Mucosa of descending colon (tissue), 3 donors: ENCODE measurements at regions not wholly inside any gene's neighbourhood (a gene's known extent, or its start where the extent isn't known, plus 50 kb on each side); places are given as distances from the start of the nearest gene placed in this dataset.
"Not testable (repeated sequence)": the region's sequence is repeated elsewhere in the genome, so short reads cannot be mapped to it uniquely, and the experiment has no call there.

Source experiments
- ATAC-seq: fragments of 200-7000 bp; cut with Tn5 transposase; one replicate; pipeline ENCODE4 v1.9.1; 2020; ENCODE audit warnings: mild to moderate bottlenecking, moderate library complexity
- DNase-seq, 3 donors: peaks; one replicate each; pipeline ENCODE4 v3.0.0-alpha.2; 2020
- H3K36me3 ChIP-seq: fragments of 200-600 bp; one replicate; pipeline ENCODE4 v1.8.0; 2021; ENCODE audit warnings: low read depth, mild to moderate bottlenecking
- H3K4me1 ChIP-seq: fragments of 200-600 bp; one replicate; pipeline ENCODE4 v1.8.0; 2021; ENCODE audit warnings: low read depth, mild to moderate bottlenecking
- H3K4me3 ChIP-seq: fragments of 200-600 bp; one replicate; pipeline ENCODE4 v1.8.0; 2021; ENCODE audit warnings: mild to moderate bottlenecking
- H3K9me3 ChIP-seq: fragments of 200-600 bp; one replicate; pipeline ENCODE4 v1.8.0; 2021; ENCODE audit warnings: mild to moderate bottlenecking
- CTCF ChIP-seq: fragments of 200-600 bp; IDR thresholded peaks from one replicate; pipeline ENCODE4 v1.8.0; 2022; ENCODE audit warnings: antibody characterized with exemption, mild to moderate bottlenecking
- intact Hi-C, 2 donors: fragments of 100-400 bp; cut with DNase I in 1 of 2; cut with micrococcal nuclease in 1 of 2; formaldehyde crosslinking; loops; one replicate each; pipeline versions ENCODE4 v1.11.0 to v1.11.1; 2022; cut with DNase I, micrococcal nuclease
- donor health status: DM: no; HTN: no; CAD: no; lungs with moderate emphysema.
- donor health status: DM: no; HTN: no; CAD: no.
- donor health status: DM: no; HTN: yes; CAD: no.

GRCh38 chr10:125591886-125592285 lies 91.1 kb downstream of the TEX36 start:
- intact Hi-C loops = no loop called here

GRCh38 chr10:125588738-125589137 lies 94.2 kb downstream of the TEX36 start:
- H3K4me3 ChIP-seq, intact Hi-C loops, ATAC-seq, H3K9me3 ChIP-seq, H3K36me3 ChIP-seq, H3K4me1 ChIP-seq, DNase-seq: not testable (repeated sequence)

More at GRCh38 chr10:125591886-125592285, 91.1 kb downstream of the TEX36 start:
- H3K4me3 ChIP-seq = no peak overlapping the region
- DNase-seq = no peak
- peaks cover 12% of the 10 kb centered on the region for H3K9me3 ChIP-seq
- no peaks in the 10 kb centered on the region for H3K36me3 ChIP-seq
- no peaks in the 10 kb centered on the region for H3K4me1 ChIP-seq
- no peak for ATAC-seq
- no peak for TF ChIP-seq CTCF

- intact Hi-C loops = no loop called here
- H3K9me3 ChIP-seq = no peaks in the 10 kb centered on the region
- H3K4me3 ChIP-seq = no peak overlapping the region
- TF ChIP-seq CTCF = no peak
- H3K36me3 ChIP-seq = no peaks in the 10 kb centered on the region
- DNase-seq (no peak), ATAC-seq (no peak)
- H3K4me1 ChIP-seq = no peaks in the 10 kb centered on the region
Measured at GRCh38 chr10:125584954-125585353, 98.0 kb downstream of the TEX36 start.

- H3K4me1 ChIP-seq = no peaks in the 10 kb centered on the region
- H3K36me3 ChIP-seq = no peaks in the 10 kb centered on the region
- ATAC-seq = no peak
- TF ChIP-seq CTCF = no peak
- no peaks in the 10 kb centered on the region for H3K9me3 ChIP-seq
- H3K4me3 ChIP-seq = no peak overlapping the region
- no peak for DNase-seq
- intact Hi-C loops = no loop called here
Measured at GRCh38 chr10:125578658-125579315, 104.2 kb downstream of the TEX36 start.

GRCh38 chr10:125575843-125576242 lies 107.1 kb downstream of the TEX36 start:
- no peak for TF ChIP-seq CTCF
- ATAC-seq = no peak
- intact Hi-C loops = no loop called here
- no peak for DNase-seq
- Histone ChIP-seq H3K36me3 (no peaks in the 10 kb centered on the region), H3K9me3 (no peaks in the 10 kb centered on the region), H3K4me1 (no peaks in the 10 kb centered on the region), H3K4me3 (no peak overlapping the region)

- H3K36me3 ChIP-seq = no peaks in the 10 kb centered on the region
- no peaks in the 10 kb centered on the region for H3K4me1 ChIP-seq
- no peak for TF ChIP-seq CTCF
- intact Hi-C loops = no loop called here
- H3K9me3 ChIP-seq = no peaks in the 10 kb centered on the region
- ATAC-seq (no peak), DNase-seq (no peak)
- no peak overlapping the region for H3K4me3 ChIP-seq
Measured at GRCh38 chr10:125568156-125568555, 114.8 kb downstream of the TEX36 start.
